ENCODE measurements at regions not wholly inside any gene's neighbourhood (a gene's known extent, or its start where the extent isn't known, plus 50 kb on each side); places are given as distances from the start of the nearest gene placed in this dataset.

GRCh38 chr4:127120441-127121090 is 512.2 kb upstream of the INTU start:
- TF ChIP-seq CTCF (IDR thresholded peaks at IDR 0.05; ENCODE audit: insufficient read depth, low read depth, low read length), result no peak
- TF ChIP-seq EZH2 (IDR thresholded peaks at IDR 0.05; ENCODE audit: insufficient read depth, low read length), result no peak
